Type B pancreatic cell (in vitro differentiated cells): ENCODE measurements at regions not wholly inside any gene's neighbourhood (a gene's known extent, or its start where the extent isn't known, plus 50 kb on each side); places are given as distances from the start of the nearest gene placed in this dataset.

Experiments
- DNase-seq: peaks from one replicate; pipeline ENCODE4 v3.0.0; 2021; ENCODE audit warnings: mixed read lengths; ENCODE audit not compliant: unreplicated experiment; ENCODE audit errors: extremely low spot score
- H3K27ac Mint-ChIP-seq: 2 replicates; pipeline ENCODE4 v1.8.0; 2021; ENCODE audit warnings: mild to moderate bottlenecking, mixed read lengths
- H3K27me3 Mint-ChIP-seq: 2 replicates; pipeline ENCODE4 v1.8.0; 2021; ENCODE audit warnings: mixed read lengths
- H3K36me3 Mint-ChIP-seq: 2 replicates; pipeline ENCODE4 v1.8.0; 2021; ENCODE audit warnings: mixed read lengths
- H3K4me1 Mint-ChIP-seq: one replicate; pipeline ENCODE4 v1.8.0; 2021; ENCODE audit warnings: mixed read lengths; ENCODE audit not compliant: unreplicated experiment
- H3K4me3 Mint-ChIP-seq: 2 replicates; pipeline ENCODE4 v1.8.0; 2021; ENCODE audit warnings: mild to moderate bottlenecking, mixed read lengths
- H3K9me3 Mint-ChIP-seq: 2 replicates; pipeline ENCODE4 v1.8.0; 2021; ENCODE audit warnings: mixed read lengths
- TF ChIP-seq, protein P1 (sequence below): fragments of 200-600 bp; sonication (generic); conservative IDR thresholded peaks from 2 replicates; pipeline ENCODE4 v1.5.0; 2021; ENCODE audit warnings: antibody characterized with exemption, mild to moderate bottlenecking

DNA sequence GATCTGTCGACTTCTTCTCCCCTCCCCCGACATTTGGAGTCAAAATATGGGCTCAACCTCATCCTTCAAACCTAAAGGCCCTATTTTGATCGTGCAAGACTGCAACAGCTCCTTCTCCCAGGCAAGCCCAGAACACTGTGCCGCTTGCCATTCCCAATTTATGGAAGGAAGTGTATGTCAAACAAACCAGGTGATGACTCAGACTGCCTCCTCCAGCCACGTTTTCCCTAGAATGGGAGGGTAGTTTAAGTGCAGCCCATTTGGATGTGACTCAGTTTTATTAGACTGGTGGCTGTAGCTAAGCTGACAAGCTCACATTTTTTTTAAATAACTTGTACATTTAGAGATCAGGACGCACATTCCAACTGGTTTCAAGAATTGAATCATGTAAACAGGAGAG, 570.4 kb upstream of the DIPK2B start:
- peaks cover 24% of the 10 kb centered on the region for H3K4me1 Mint-ChIP-seq
- no peaks in the 10 kb centered on the region for H3K27me3 Mint-ChIP-seq

DNA sequence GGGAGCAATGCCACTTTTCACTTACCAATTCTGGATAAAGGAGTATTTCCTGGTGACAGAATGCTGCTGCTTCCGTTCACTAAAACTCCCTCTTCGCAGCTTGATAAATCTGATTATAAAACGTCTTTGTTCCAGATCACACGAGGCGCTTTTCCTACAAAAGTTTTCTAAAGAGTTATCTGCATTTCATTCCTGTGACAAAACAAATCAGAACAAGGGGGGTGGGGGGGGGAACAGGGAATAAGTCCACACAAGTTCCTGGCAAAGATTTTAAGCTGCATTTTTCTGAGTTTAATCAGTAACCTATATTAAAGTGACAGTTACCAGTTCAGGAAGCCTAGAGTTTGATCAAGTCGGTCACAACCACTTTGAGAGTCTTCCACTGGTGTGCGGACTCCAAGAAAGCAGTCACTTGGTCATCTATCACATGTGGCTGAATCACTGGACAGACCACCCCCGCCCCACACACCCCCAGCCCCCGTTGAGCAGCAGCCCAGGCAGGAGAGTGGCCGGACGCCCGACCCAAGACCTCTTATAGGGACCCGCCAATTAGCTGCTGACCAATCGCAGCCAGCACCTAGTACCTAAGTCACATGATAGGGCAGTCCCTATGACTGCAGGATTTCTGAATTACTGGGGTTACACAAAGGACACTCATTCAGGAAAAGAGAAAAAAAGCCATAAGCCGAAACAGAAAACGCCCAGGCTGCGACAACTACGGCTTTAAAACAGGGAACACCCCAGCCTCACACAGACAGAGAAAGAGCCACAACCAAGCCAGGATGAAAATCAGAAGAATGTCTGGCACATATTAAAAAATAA, 569.3 kb upstream of the DIPK2B start:
- peak; percentile 72 for DNase-seq
- peak overlapping the region; percentile 78 for H3K4me3 Mint-ChIP-seq
- no peaks in the 10 kb centered on the region for H3K27me3 Mint-ChIP-seq
- no peaks in the 10 kb centered on the region for H3K9me3 Mint-ChIP-seq
- peak overlapping the region; percentile 68 for H3K27ac Mint-ChIP-seq
- TF ChIP-seq, protein P1, sequence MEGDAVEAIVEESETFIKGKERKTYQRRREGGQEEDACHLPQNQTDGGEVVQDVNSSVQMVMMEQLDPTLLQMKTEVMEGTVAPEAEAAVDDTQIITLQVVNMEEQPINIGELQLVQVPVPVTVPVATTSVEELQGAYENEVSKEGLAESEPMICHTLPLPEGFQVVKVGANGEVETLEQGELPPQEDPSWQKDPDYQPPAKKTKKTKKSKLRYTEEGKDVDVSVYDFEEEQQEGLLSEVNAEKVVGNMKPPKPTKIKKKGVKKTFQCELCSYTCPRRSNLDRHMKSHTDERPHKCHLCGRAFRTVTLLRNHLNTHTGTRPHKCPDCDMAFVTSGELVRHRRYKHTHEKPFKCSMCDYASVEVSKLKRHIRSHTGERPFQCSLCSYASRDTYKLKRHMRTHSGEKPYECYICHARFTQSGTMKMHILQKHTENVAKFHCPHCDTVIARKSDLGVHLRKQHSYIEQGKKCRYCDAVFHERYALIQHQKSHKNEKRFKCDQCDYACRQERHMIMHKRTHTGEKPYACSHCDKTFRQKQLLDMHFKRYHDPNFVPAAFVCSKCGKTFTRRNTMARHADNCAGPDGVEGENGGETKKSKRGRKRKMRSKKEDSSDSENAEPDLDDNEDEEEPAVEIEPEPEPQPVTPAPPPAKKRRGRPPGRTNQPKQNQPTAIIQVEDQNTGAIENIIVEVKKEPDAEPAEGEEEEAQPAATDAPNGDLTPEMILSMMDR, result no peak
- H3K36me3 Mint-ChIP-seq, result no peaks in the 10 kb centered on the region
- H3K4me1 Mint-ChIP-seq, result peaks cover 23% of the 10 kb centered on the region

More for the DNA sequence above, 570.4 kb upstream of the DIPK2B start:
- Mint-ChIP-seq H3K36me3 (no peaks in the 10 kb centered on the region), H3K9me3 (no peaks in the 10 kb centered on the region), H3K4me3 (peak overlapping the region; percentile 73), H3K27ac (peak overlapping the region; percentile 60)
- no peak for DNase-seq
- TF ChIP-seq, protein P1, result no peak

DNA sequence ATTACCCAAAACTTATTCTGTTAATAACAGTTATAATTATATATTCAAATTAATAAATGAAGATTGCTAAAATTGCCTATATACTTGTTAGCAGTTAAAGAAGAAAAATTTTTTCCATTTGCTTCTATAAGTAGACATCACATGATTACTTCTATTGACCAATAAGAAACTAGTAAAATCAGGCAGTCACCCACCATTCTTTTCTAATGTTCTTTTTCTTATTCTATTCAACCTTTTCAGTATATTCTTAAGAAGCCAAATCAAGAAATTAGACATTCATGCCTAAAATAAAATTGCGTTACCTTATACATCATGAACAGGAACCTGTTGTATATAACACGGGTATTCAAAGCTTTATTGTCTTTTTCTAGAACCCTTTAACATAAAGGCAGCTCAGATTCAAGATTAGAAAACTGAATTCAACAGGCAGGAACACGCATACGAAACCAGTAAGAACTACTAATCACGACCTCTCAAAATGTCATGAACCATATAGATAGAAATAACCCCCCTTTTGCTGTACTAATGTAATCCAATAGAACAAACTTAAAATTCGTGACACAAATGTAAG, 568.1 kb upstream of the DIPK2B start:
- DNase-seq, result no peak
- peak overlapping the region; percentile 68 for H3K27ac Mint-ChIP-seq
- peaks cover 2% of the 10 kb centered on the region for H3K36me3 Mint-ChIP-seq
- TF ChIP-seq, protein P1, result no peak
- no peaks in the 10 kb centered on the region for H3K27me3 Mint-ChIP-seq
- peak overlapping the region; percentile 78 for H3K4me3 Mint-ChIP-seq
- peaks cover 20% of the 10 kb centered on the region for H3K4me1 Mint-ChIP-seq
- H3K9me3 Mint-ChIP-seq, result no peaks in the 10 kb centered on the region

DNA sequence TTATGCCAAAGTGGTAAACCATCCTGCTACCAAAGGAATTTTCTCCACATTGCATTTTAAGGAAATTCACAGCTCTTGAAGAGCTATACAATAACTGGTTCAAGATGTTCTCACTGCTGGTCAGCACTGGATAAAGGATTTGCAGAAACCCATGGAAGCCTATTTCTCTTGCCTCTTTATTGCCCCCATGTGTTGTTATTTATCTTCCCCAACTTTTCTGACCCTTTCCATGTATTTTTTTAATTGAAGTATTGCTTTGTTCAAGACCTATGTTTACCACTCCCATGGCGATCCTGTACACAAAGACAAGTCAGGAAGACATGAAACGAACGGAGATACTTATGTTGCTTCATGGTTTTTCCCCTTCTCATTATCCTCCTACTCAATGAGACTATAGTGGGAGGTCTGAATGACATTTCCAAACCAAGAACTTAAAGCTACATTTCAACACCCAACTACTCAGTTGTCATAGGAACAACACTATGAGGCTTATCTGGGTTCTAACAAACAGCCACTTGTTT, 566.4 kb upstream of the DIPK2B start:
- H3K9me3 Mint-ChIP-seq, result no peaks in the 10 kb centered on the region
- H3K27ac Mint-ChIP-seq, result peak overlapping the region; percentile 44
- H3K36me3 Mint-ChIP-seq, result peaks cover 5% of the 10 kb centered on the region
- peak overlapping the region; percentile 81 for H3K4me3 Mint-ChIP-seq
- no peaks in the 10 kb centered on the region for H3K27me3 Mint-ChIP-seq
- TF ChIP-seq, protein P1, result no peak
- DNase-seq, result no peak
- H3K4me1 Mint-ChIP-seq, result peaks cover 12% of the 10 kb centered on the region

DNA sequence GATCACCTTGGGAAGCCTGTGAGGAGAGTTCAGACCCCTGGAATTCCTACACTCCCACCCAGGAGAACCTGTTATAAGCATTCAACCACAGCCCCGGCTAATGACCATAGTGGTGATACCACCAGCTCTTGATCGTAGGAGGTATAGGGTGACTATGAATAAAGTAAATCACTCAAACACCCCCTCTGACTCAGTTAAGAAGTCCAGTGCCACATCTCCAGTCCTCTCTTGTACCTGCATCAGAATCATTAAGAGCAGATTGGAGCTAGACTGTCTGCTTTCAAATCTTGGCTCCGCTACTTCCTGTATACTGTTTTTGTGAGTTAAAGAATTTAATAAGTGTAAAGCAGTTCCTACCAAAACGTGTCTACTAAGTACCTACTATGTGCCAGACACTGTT, 565.1 kb upstream of the DIPK2B start:
- H3K27me3 Mint-ChIP-seq, result no peaks in the 10 kb centered on the region
- TF ChIP-seq, protein P1, result no peak
- H3K27ac Mint-ChIP-seq, result no peak overlapping the region
- H3K9me3 Mint-ChIP-seq, result no peaks in the 10 kb centered on the region
- H3K36me3 Mint-ChIP-seq, result peaks cover 9% of the 10 kb centered on the region
- no peak overlapping the region for H3K4me3 Mint-ChIP-seq
- no peak for DNase-seq
- peaks cover 7% of the 10 kb centered on the region for H3K4me1 Mint-ChIP-seq
